GM18498 (cell line): ENCODE measurements at regions not wholly inside any gene's neighbourhood (a gene's known extent, or its start where the extent isn't known, plus 50 kb on each side); places are given as distances from the start of the nearest gene placed in this dataset.
A peak's percentile ranks its signal among the peaks of the same experiment; 100 is the strongest.

Experiments
- ATAC-seq: cut with Tn5 transposase; IDR thresholded peaks from one replicate; pipeline ENCODE4 v1.9.1; 2021; ENCODE audit warnings: mild to moderate bottlenecking, moderate library complexity; ENCODE audit not compliant: unreplicated experiment

GRCh38 chr9:111985315-111985714 is 88.7 kb downstream of the UGCG start:
- peak; percentile 29 for ATAC-seq

GRCh38 chr9:111986035-111986556 is 89.5 kb downstream of the UGCG start:
- no peak for ATAC-seq
